G401 (cell line): ENCODE measurements at regions not wholly inside any gene's neighbourhood (a gene's known extent, or its start where the extent isn't known, plus 50 kb on each side); places are given as distances from the start of the nearest gene placed in this dataset.
"Not testable (repeated sequence)": the region's sequence is repeated elsewhere in the genome, so short reads cannot be mapped to it uniquely, and the experiment has no call there.

ENCODE experiments used
- DNase-seq: peaks from one replicate; pipeline ENCODE4 v3.0.0-alpha.2; 2015; ENCODE audit warnings: low spot score
- in situ Hi-C: cut with HindIII; loops from 2 replicates; pipeline ENCODE4 v1.10.0; 2016; ENCODE audit warnings: low sequenced_read_pairs, mixed read lengths

DNA sequence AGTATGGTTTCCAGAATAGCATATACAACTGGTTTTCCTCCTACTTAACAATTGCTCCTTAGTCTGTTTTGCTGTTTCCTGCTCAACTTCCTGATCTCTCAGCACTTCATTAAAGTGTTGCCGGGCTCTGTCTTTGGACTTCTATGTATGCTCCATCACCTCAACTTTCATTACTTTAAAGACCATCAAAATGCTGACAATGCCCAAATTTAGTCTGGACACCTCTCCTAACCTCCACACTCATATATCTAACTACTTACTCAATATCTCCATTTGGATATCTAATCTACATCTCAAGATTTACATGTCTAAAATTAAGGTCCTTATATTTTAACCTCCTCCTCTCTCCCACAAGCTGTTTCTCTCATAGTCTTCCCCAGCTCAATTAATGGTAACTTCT lies 54.4 kb upstream of the LGR5 start:
- in situ Hi-C loops = no loop called here
- DNase-seq = no peak

DNA sequence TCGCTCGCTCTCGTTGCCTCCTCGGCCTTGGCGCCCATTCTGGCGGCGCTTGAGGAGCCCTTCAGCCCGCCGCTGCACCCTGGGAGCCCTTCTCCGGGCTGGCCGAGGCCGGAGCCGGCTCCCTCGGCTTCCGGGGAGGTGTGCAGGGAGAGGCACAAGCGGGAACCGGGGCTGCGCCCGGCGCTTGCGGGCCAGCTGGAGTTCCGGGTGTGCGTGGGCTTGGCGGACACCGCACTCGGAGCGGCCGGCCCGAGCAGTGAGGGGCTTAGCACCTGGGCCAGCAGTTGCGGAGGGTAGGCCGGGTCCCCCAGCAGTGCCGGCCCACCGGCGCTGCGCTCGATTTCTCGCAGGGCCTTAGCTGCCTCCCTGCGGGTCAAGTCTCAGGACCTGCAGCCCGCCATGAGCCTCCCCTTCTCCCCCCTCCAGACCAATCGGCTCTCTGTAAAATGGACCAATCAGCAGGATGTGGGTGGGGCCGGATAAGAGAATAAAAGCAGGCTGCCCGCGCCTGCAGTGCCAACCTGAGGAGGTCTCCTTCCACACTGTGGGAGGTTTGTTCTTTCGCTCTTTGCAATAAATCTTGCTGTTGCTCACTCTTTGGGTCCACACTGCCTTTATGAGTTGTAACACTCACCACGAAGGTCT lies 62.8 kb upstream of the LGR5 start:
- DNase-seq, in situ Hi-C loops: not testable (repeated sequence)

DNA sequence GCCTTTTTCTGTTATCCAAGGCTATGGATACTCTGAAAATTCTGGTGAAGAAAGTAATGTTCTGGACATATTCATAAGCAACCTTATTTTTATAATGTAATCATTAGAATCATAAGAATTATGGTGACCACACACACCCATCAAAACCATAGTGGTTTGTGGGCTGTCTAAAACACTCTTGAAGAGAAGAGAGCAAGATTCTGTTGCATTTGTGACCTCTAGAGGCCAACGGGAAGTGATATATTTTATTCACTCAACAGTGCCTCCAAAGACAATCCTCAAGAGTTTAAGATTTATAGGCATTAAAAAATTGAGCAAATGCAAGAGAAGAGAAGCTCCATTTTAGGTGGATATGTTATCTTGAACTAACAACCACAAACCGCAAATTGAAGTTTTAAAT lies 68.5 kb upstream of the LGR5 start:
- in situ Hi-C loops = no loop called here
- no peak for DNase-seq

DNA sequence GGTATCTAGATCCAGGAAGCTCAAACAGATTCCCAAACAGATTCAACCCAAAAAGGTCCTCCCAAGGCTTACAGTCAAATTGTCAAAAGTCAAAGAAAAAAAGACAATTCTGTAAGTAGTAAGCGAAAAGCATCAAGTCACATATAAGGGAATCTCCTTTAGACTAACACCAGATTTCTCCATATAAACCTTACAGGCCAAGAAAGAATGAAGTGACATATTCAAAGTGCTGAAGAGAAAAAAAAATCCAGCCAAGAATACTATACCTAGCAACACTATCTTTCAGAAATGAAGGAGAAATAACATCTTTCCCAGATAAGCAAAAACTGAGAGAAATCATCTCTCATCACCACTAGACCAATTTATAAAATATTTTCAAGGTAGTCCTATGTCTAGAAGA lies 79.6 kb upstream of the LGR5 start:
- in situ Hi-C loops = no loop called here
- DNase-seq = no peak

DNA sequence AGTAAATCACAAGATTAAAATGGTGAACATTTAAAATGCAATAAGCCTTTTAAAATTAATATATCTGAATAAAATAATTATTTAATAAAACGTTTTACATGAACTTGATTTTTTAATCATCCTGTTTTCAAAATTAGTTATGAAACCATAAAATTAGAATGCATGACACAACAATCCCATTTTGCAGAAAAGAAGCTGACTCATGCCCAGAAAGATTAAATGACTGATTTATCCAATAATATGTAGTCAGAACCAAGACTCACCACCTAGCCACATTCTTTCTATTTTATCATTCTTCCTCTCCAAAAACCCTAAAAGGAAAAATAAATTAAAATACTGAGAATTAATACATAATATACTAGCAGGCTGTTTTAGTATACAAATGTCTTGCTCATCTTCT lies 83.0 kb upstream of the LGR5 start:
- no peak for DNase-seq

DNA sequence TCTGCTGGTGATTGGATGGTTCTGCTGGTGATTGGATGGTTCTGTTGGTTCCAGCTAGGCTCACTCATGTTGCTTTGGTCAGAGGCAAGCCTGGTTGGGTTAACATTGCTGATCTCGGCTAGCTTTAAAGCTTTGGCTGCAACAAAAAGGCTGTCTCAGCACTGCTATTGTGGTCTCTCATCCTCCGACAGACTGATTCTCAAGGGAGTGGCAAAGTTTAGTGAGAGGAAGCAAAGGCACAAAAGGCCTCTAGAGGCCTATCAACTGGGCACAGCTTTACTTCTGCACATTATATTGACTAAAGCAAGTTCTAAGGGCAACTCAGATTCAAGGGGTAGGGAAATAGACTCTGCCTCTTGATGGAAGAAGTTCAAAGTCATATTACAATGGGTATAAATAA lies 84.7 kb upstream of the LGR5 start:
- in situ Hi-C loops = no loop called here
- no peak for DNase-seq

More for the DNA sequence above, 83.0 kb upstream of the LGR5 start:
- in situ Hi-C loops = no loop called here

DNA sequence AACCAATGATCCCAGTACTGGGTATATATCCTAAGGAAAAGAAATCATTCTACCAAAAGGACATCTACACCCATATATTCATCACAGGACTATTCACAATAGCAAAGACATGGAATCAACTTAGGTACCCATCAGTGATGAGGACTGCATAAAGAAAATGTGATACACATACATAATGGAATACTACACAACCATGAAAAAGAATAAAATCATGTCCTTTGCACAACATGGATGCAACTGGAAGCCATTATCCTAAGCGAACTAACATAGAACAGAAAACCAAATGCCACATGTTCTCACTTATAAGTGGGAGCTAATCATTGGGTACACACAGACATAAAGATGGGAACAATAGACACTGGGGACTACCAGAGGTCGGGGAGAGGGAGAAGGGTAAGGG lies 86.0 kb upstream of the LGR5 start:
- DNase-seq = no peak
- in situ Hi-C loops = no loop called here

DNA sequence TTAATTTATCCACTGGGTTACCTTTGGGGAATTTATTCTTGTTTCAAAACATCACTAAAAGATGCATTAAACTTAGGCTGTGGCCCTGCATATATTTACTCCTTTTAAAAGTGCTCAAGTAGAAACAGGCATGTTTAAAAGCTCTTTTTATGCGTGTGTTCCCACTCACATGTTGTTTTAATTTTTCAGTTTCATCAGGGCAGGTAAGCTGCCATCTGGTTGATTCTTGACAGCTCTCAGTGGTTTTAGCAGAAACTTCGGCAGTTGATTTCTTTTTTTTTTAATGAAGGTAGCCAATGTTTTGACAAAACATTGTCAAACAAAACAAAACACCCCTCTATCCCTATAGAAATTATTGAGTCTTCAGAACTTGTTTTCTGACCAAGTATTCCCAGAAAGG lies 89.6 kb upstream of the LGR5 start:
- in situ Hi-C loops = no loop called here
- DNase-seq = no peak

DNA sequence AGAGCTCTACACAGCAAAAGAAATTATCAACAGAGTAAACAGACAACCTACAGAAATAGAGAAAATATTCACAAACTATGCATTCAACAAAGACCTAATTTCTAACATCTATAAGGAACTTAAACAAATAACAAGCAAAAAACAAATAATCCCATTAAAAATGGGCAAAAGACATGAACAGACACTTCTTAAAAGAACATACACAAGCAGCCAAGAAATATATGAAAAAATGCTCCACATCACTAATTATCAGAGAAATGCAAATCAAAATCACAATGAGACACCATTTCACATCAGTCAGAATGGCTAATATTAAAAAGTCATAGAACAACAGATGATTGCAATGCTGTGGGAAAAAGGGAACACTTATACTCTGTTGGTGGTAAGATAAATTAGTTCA lies 100.7 kb upstream of the LGR5 start:
- no peak for DNase-seq
- in situ Hi-C loops = no loop called here

DNA sequence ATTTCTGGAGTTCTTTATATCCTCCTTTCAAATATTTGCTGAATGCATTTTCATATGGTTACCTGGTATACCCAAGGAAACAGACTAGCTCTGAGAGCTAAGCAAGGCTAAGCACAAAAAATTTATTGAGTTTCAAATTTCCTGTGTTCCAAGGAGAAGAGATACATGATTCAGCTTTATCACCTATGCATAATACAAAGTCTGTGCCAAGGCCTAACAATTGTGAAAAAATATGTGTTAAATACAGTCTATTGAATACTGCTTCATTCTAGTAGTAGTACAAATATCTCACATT lies 103.7 kb upstream of the LGR5 start:
- in situ Hi-C loops = no loop called here
- DNase-seq = no peak

DNA sequence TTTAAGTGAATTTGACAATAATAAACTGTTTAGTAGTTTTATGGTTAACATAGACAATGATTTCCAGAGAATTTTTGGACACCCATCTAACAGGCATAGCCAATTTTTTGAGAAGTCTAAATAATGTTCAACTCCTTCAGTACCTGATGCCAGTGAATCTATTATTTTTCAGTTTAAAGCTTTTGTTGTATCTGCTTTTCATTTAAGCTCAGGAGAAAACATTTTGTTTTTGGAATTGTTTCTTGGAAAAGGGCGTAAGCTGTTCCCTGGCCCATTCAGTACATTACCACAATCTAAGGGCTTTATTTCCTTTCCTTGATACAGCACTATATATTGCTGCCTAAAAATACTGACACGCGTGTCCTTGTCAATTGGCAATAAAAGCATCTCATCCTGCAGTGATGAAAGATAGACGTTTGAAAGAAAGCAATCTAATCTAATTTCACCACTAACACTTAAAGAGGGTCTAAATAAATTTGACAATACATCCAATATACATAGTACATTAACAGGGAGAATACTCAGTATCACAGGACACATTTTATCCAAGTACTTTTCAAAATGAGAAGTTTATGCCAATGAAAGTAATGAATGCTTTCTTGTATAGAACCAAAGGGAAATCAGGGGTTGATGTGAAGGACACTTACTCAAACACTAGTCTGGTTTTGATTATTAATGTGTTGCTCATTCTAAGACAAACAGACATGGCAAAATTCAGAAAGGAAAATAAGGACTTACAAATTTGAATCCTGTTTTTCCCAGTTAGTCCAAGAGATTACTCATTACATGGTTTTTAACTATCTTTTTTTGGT lies 104.2 kb upstream of the LGR5 start:
- no peak for DNase-seq
- in situ Hi-C loops = no loop called here

DNA sequence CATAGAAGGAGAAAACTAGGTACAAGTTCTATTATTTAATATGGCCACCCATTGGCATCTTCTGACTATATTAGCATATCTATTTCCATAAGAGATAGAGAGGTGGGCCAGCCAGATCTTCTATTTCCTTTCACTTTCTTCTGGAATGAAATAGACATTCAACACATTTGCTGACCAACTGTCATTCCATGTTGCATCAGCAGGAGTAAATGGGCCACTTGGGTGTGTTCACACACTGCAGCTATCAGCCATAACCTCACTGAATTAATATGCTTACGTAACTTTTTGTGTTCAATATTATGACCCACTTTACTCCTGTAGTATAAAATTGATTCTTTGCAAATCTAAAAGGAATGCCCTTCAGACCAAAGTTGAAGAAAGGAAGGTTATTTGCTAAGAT lies 106.2 kb upstream of the LGR5 start:
- in situ Hi-C loops = no loop called here
- DNase-seq = no peak

DNA sequence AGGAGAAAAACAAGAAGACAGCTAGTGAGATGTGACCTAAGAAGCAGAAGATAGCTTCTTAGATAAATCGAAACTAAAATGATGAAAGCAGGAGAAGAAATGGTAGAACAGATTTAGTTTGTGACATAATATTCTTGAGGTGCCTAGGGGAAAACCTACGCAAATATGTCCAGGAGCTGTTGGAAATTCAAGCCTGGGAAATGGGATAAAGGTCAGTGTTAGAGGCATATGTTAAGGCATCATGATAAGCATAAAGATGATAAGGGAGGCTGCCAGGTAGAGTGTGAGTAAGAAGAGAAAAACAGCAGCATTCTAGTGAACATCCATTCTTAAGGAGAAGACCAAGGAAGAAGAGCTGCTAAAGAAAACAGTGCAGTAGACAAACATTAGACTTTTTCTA lies 109.6 kb upstream of the LGR5 start:
- DNase-seq = no peak
- in situ Hi-C loops = no loop called here

DNA sequence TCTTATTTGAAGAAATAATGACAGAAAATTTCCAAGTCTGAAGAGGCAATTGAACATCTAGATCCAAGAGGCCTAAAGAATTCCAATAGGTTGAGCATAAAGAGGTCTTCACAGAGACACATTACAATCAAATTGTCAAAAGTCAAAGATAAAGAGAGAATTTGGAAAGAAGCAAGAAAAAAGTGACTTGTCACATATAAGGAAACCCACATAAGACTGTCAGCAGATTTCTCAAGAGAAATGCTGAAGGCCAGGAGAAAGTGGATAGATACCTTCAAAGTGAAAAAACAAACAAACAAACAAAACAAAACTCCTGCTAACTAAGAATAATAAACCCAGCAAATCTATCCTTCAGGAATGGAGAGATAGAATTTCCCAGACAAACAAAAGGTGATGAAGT lies 118.1 kb upstream of the LGR5 start:
- DNase-seq = no peak
- in situ Hi-C loops = no loop called here

DNA sequence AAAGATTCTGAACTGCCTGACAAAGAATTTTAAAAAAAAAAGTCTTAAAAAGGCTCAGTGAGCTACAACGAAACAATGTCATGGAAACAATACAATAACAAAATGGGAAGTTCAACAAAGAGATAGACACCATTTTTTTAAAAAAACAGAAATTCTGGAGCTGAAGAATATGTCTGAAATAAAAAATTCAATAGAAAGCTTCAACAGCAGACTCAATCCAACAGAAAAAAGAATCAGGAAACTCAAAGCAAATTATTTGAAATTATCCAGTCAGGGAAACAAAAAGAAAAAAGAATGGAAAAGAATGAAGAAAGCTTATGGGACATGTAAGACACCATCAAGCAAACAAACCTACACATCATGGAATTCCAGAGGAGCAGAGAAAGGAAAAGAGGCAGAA lies 118.5 kb upstream of the LGR5 start:
- no peak for DNase-seq
- in situ Hi-C loops = no loop called here

DNA sequence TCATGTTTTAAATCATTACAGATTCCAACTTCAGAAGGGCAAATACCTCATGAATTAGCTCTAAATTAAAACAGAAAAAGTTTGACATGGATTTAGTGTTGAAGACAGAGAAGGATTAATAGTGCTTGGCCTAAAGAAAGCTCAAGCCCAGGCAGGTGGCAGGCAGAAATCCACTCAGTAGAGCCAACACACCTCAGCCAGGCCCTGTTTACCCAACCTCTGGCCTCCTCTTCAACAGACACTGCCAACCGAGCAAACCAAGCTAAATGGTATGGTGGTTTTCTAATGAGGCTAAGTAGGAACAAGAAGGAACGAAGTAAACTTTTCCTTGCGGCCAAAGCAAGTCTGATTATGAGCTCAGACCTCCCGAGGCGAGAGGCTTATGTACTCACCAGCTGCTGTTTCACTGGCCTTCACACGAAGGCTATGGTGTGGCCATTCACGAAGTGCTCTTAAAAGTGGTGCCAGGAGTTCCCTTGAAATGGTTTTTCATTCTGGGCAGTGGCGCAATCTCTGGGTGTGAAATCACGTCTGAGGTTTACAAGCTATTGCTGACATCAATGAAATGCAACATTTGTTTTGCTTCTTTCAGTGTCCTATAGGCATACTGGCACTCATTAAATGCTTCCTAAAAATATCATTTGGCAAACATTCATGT lies 124.1 kb upstream of the LGR5 start:
- DNase-seq = no peak
- in situ Hi-C loops = no loop called here

DNA sequence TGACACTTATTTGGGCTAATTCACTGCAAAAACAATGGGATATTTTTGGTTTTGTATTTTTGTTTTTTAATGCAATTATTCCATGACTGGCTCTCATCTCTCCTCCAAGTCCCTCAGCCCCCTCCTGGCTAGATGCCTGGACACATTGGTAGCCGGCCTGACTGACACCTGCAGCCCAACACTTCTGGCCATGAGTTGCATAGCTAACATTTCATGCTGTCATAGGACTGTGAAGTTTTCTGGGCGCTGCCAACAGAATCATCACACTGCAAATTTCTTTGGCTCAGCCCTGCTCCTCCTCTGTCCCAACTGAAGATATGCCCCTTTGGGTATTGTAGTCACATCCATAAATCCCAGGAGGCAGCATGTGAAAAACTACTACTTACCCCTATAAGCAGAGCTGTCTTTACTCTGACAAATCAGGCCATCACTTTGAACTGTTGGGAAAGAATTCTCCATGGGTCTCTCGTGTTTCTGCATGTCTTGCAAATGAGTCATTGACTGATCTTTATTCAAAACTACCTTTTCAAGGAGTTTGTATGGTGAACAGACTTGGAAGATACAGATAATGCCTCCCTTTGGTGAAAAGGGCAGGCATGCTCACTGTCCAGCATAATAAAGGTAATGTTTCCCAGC lies 126.7 kb upstream of the LGR5 start:
- no peak for DNase-seq
- in situ Hi-C loops = no loop called here

DNA sequence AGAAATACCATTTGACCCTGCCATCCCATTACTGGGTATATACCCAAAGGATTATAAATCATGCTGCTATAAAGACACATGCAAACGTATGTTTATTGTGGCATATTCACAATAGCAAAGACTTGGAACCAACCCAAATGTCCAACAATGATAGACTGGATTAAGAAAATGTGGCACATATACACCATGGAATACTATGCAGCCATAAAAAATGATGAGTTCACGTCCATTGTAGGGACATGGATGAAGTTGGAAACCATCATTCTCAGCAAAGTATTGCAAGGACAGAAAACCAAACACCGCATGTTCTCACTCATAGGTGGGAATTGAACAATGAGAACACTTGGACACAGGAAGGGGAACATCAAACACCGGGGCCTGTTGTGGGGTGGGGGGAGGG lies 128.0 kb upstream of the LGR5 start:
- in situ Hi-C loops, DNase-seq: not testable (repeated sequence)

DNA sequence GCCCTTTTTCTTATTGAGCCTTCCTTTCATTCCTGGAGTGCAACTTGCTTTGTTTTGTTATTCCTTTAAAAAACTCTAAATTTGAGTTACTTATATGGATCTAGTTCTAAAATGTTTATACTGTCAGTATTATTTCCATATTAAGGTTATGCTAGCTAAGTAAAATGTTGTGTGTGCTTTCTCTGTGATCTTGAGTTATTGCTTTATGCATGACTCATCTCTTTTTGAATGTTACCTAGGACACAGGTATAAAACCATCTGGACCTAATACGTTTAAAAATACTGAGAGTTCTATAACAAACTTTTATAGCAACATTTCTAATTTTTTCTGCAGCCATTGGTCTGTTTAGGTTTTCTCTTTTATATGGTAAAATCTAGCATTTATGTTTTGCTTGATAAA lies 132.8 kb upstream of the LGR5 start:
- no peak for DNase-seq

DNA sequence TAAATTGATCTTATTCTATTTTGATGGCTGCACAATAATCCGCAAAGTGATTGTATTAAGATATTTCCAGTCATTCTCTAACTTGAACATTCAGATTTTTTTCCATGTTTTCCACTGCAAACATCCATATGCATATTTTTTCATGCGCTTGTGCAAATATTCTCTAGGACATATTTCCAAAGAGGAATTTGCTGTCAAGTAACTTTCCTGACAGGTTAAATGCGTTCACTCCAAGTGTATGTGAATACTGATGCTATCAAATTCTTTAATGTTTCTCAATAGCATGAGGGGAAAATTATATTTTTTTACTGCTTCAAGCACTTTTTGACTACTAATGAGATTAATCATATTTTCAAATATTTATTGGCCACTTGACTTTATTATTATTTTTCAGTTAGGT lies 135.3 kb upstream of the LGR5 start:
- no peak for DNase-seq
- in situ Hi-C loops = no loop called here

More for the DNA sequence above, 132.8 kb upstream of the LGR5 start:
- in situ Hi-C loops = no loop called here
